CD4-positive, alpha-beta memory T cell (primary cell): ENCODE measurements at regions not wholly inside any gene's neighbourhood (a gene's known extent, or its start where the extent isn't known, plus 50 kb on each side); places are given as distances from the start of the nearest gene placed in this dataset.

ENCODE experiments used
- CTCF ChIA-PET: fragments of 350-600 bp; sonication (Branson Sonifier 250); formaldehyde crosslinking; loops from one replicate; lab custom pipeline; 2021; ENCODE audit warnings: inconsistent platforms; ENCODE audit not compliant: partially characterized antibody; lab: Charles Lee
- POLR2A ChIA-PET: fragments of 350-600 bp; sonication (Branson Sonifier 250); formaldehyde crosslinking; loops from one replicate; lab custom pipeline; 2021; ENCODE audit not compliant: partially characterized antibody; lab: Charles Lee
- DNase-seq, 5 donors: peaks; one replicate each; pipeline versions ENCODE4 v3.0.0 to v3.0.0-alpha.2; 2020 to 2022; ENCODE audit warnings: mixed read lengths in 1 of 5
- H3K27ac ChIP-seq: one replicate; pipeline ENCODE4 v1.7.0; 2013; ENCODE audit warnings: low read depth, low read length
- H3K27me3 ChIP-seq: 2 replicates; pipeline ENCODE4 v1.7.0; 2013; ENCODE audit warnings: mild to moderate bottlenecking, low read length, moderate library complexity; ENCODE audit not compliant: insufficient read depth
- H3K36me3 ChIP-seq: 2 replicates; pipeline ENCODE4 v1.7.0; 2013; ENCODE audit warnings: mild to moderate bottlenecking, low read length, moderate library complexity; ENCODE audit not compliant: insufficient read depth
- H3K4me1 ChIP-seq: 2 replicates; pipeline ENCODE4 v1.7.0; 2013; ENCODE audit warnings: mild to moderate bottlenecking, low read length, moderate library complexity; ENCODE audit not compliant: insufficient read depth
- H3K4me3 ChIP-seq, 2 donors: one replicate each; pipeline ENCODE4 v1.7.0; 2013; ENCODE audit warnings: low read length in 2 of 2, mild to moderate bottlenecking in 1 of 2
- H3K9me3 ChIP-seq, 2 donors: one replicate each; pipeline ENCODE4 v1.7.0; 2013; ENCODE audit warnings: low read length in 2 of 2, control low read depth in 1 of 2; ENCODE audit not compliant: control insufficient read depth in 1 of 2
- H3K27ac Mint-ChIP-seq, 7 donors: one replicate each; pipeline ENCODE4 v1.8.0; 2020 to 2021; ENCODE audit warnings: mixed read lengths in 7 of 7, mild to moderate bottlenecking in 6 of 7, inconsistent platforms in 3 of 7, moderate library complexity in 3 of 7
- H3K27me3 Mint-ChIP-seq, 2 donors: one replicate each; pipeline ENCODE4 v1.8.0; 2020 to 2021; ENCODE audit warnings: mixed read lengths in 2 of 2
- H3K36me3 Mint-ChIP-seq, 2 donors: one replicate each; pipeline ENCODE4 v1.8.0; 2020 to 2021; ENCODE audit warnings: mixed read lengths in 2 of 2, inconsistent platforms in 1 of 2, mild to moderate bottlenecking in 1 of 2
- H3K4me1 Mint-ChIP-seq, 4 donors: one replicate each; pipeline ENCODE4 v1.8.0; 2020 to 2021; ENCODE audit warnings: mixed read lengths in 4 of 4, mild to moderate bottlenecking in 1 of 4
- H3K4me3 Mint-ChIP-seq, 8 donors: one replicate each; pipeline ENCODE4 v1.8.0; 2020 to 2021; ENCODE audit warnings: mixed read lengths in 8 of 8, mild to moderate bottlenecking in 7 of 8, moderate library complexity in 6 of 8, inconsistent platforms in 3 of 8
- H3K9me3 Mint-ChIP-seq, 8 donors: one replicate each; pipeline ENCODE4 v1.8.0; 2020 to 2021; ENCODE audit warnings: mixed read lengths in 8 of 8, mild to moderate bottlenecking in 5 of 8, inconsistent platforms in 3 of 8, moderate library complexity in 1 of 8
- intact Hi-C: fragments of 100-400 bp; cut with micrococcal nuclease; formaldehyde crosslinking; loops from one replicate; pipeline ENCODE4 v1.15.1; 2023

DNA sequence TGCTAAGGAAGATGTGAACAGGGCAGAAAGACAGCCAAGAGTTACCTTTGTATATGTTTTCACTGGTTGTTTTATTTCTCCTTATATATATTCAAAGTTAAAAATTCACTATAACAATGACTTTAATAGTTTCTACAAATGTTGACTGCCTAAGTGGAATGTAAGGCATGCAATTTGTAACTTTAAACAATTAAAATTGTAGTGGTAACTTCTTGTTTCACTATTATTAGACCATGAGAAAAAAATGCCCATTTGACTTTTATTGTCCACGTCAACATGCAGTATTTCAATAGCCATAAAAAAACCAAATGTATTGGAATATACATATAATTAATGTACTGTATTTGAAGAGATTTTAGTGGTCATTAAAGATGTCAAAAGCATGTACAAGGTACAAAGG is 340.7 kb upstream of the CBLB start:
- H3K4me1 ChIP-seq: peaks cover 29% of the 10 kb centered on the region
- no peaks in the 10 kb centered on the region for H3K27me3 ChIP-seq
- H3K9me3 ChIP-seq: no peaks in the 10 kb centered on the region
- H3K27ac Mint-ChIP-seq: peak overlapping the region in 1 of 7 donors; percentile 26
- ChIA-PET CTCF (interaction anchor here (1.0 kb wide), 1 partner anchor 399 kb away, joined by 3 read pairs; no protein-coding TSS in a partner anchor), POLR2A (no interaction called here)
- no peak overlapping the region for H3K4me3 ChIP-seq
- no peaks in the 10 kb centered on the region for H3K27me3 Mint-ChIP-seq
- H3K36me3 ChIP-seq: no peaks in the 10 kb centered on the region
- no peaks in the 10 kb centered on the region for H3K36me3 Mint-ChIP-seq
- H3K9me3 Mint-ChIP-seq: peaks cover 0 to 2% (median 0%) of the 10 kb centered on the region in 8 donors
- no peak for DNase-seq
- H3K4me1 Mint-ChIP-seq: peaks cover 29 to 44% (median 32%) of the 10 kb centered on the region in 4 donors
- H3K4me3 Mint-ChIP-seq: no peak overlapping the region
- no peak overlapping the region for H3K27ac ChIP-seq
- intact Hi-C loops: loop anchor here (2.0 to 10.0 kb wide), 5 partner anchors 37 to 523 kb away; partner anchors contain the start of gene CBLB

DNA sequence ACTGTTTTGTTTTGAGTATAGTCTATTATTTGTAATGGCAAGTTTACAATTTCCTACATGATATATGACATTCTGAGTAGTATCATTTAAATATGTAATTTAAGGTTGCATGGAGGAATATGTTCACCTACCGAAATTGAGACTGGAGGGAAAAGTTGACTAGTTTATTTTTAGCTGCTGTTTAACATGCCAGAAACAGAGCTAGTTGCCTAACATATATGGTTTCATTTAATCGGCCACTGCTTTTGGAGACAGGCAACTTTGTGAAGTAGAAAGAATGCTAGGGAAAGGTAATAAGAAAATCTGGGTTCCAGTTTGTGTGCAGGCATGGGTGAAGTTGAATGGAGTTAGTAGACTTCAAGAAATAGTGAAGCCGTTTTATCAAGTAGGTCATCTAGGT is 342.1 kb upstream of the CBLB start:
- Mint-ChIP-seq H3K4me1 (peaks cover 24 to 46% (median 27%) of the 10 kb centered on the region in 4 donors), H3K27me3 (no peaks in the 10 kb centered on the region), H3K27ac (peak overlapping the region in 5 of 7 donors; percentile 2 to 72 (median 31)), H3K4me3 (peak overlapping the region; percentile 30 to 61 (median 34)), H3K36me3 (peaks cover 3 to 5% of the 10 kb centered on the region in 2 donors), H3K9me3 (peaks cover 0 to 3% (median 0%) of the 10 kb centered on the region in 8 donors)
- no peak overlapping the region for H3K4me3 ChIP-seq
- H3K9me3 ChIP-seq: no peaks in the 10 kb centered on the region
- H3K36me3 ChIP-seq: no peaks in the 10 kb centered on the region
- peaks cover 24% of the 10 kb centered on the region for H3K4me1 ChIP-seq
- intact Hi-C loops: no loop called here
- no peaks in the 10 kb centered on the region for H3K27me3 ChIP-seq
- ChIA-PET POLR2A (no interaction called here), CTCF (no interaction called here)
- H3K27ac ChIP-seq: no peak overlapping the region
- DNase-seq: no peak

DNA sequence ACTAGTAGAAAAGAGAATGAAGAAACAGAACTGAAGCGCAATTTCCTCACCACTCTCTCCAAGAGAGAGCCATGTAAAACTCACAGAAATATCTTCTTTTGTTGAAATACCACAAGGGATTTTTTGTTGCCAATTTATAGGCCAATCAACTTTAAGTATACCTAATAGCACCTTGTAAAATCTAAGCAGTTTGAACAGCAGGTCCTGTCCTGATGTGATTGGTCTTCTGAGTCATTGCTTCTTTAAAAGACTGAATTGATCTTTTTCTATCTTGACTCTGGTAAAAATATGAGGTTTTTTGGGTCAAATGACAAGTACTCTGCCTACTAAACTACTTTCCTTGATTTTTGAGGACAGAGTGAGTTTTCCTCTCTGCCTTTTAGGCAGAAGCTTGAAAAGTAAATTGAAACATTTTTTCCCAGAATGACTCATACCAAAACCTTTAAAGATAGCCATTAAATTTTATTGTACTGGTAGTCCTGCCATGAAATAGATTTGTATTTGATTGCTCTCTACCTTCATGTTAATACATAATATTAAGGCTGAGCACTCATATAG is 343.9 kb upstream of the CBLB start:
- H3K27me3 ChIP-seq: no peaks in the 10 kb centered on the region
- ChIA-PET CTCF (interaction anchor here (0.9 kb wide), 1 partner anchor 9 kb away, joined by 3 read pairs; no protein-coding TSS in a partner anchor), POLR2A (no interaction called here)
- H3K36me3 Mint-ChIP-seq: peaks cover 3 to 5% of the 10 kb centered on the region in 2 donors
- H3K27ac ChIP-seq: no peak overlapping the region
- H3K4me3 ChIP-seq: no peak overlapping the region
- peaks cover 8% of the 10 kb centered on the region for H3K4me1 ChIP-seq
- peaks cover 9 to 30% (median 14%) of the 10 kb centered on the region in 4 donors for H3K4me1 Mint-ChIP-seq
- no peaks in the 10 kb centered on the region for H3K36me3 ChIP-seq
- H3K9me3 ChIP-seq: no peaks in the 10 kb centered on the region
- no peaks in the 10 kb centered on the region for H3K27me3 Mint-ChIP-seq
- H3K4me3 Mint-ChIP-seq: no peak overlapping the region
- intact Hi-C loops: no loop called here
- no peak for DNase-seq
- H3K27ac Mint-ChIP-seq: no peak overlapping the region
- H3K9me3 Mint-ChIP-seq: peaks cover 0 to 3% (median under 1%) of the 10 kb centered on the region in 8 donors

DNA sequence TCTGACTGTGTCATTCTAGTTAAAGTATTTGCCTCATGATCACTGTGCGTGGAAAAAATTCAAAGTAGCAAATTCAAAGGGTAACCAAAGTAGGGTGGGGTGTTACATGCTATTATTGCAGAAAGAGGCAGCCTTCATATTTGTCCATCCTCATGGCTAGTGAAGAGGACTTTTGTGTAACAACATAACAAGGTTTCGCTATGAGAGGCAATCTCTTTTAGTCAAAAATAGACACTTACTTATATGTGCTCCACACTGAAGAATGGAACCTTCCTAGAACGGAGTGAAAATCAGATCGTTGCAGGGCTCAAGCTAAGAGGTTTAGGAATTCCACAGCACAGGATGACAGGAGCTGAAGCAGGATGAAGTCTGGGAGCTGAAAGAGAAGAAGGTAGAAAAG is 345.1 kb upstream of the CBLB start:
- peak overlapping the region in 7 of 8 donors; percentile 2 to 61 (median 18) for H3K4me3 Mint-ChIP-seq
- POLR2A ChIA-PET: no interaction called here
- H3K4me1 Mint-ChIP-seq: peaks cover 9 to 23% (median 10%) of the 10 kb centered on the region in 4 donors
- DNase-seq: no peak
- peaks cover 3 to 5% of the 10 kb centered on the region in 2 donors for H3K36me3 Mint-ChIP-seq
- H3K27me3 Mint-ChIP-seq: no peaks in the 10 kb centered on the region
- CTCF ChIA-PET: interaction anchor here (1.3 kb wide), 1 partner anchor 8 kb away, joined by 3 read pairs; no protein-coding TSS in a partner anchor
- Histone ChIP-seq H3K4me1 (peaks cover 4% of the 10 kb centered on the region), H3K27ac (no peak overlapping the region), H3K9me3 (no peaks in the 10 kb centered on the region), H3K4me3 (no peak overlapping the region), H3K27me3 (no peaks in the 10 kb centered on the region), H3K36me3 (no peaks in the 10 kb centered on the region)
- peaks cover 0 to 7% (median under 1%) of the 10 kb centered on the region in 8 donors for H3K9me3 Mint-ChIP-seq
- intact Hi-C loops: no loop called here
- peak overlapping the region in 3 of 7 donors; percentile 3 to 19 (median 6) for H3K27ac Mint-ChIP-seq

DNA sequence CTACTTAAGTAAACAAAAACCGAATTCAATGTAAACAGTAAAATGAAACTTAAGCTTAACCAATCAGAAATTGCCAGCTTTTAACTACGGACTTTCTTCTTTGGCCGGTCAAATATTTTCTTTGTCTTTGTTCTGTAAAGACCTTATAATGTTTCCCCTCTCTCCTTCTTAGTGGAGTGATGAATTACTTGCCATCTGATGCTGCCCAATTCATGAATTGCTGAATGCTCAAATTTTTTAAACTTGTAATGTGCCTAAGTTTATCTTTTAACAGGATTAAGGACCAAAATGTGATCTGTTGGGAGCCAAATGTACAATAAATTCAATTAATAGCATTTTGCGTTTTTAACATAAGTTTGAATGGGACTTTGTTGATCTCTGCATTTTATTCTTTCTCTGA is 345.8 kb upstream of the CBLB start:
- CTCF ChIA-PET: interaction anchor here (1.3 kb wide), 1 partner anchor 9 kb away, joined by 3 read pairs; no protein-coding TSS in a partner anchor
- intact Hi-C loops: no loop called here
- H3K36me3 ChIP-seq: no peaks in the 10 kb centered on the region

DNA sequence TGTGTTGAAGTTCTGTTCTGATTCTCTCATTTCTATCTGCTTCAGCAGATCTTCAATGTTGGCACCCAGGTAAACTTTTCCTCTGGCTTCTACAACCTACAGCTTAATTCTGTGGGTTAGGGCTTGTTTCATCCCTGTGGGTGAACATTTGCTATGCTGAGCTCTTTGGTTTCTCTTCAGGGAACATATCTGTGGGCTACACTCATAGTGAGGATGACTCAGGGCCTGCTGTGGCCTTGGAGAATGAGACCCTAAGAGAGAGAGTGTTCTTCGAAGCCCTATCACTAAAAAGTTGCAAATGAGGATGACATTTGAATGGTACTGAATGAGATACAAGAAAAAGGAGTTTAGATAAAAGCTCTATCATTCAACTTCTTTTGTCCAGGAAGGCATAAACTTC is 346.2 kb upstream of the CBLB start:
- H3K36me3 ChIP-seq: no peaks in the 10 kb centered on the region
- H3K27ac Mint-ChIP-seq: peak overlapping the region in 4 of 7 donors; percentile 6 to 68 (median 20)
- no peaks in the 10 kb centered on the region for H3K27me3 ChIP-seq
- CTCF ChIA-PET: interaction anchor here (1.3 kb wide), 1 partner anchor 9 kb away, joined by 3 read pairs; no protein-coding TSS in a partner anchor
- POLR2A ChIA-PET: interaction anchor here (0.6 kb wide), 1 partner anchor 112 kb away, joined by 3 read pairs; no protein-coding TSS in a partner anchor
- H3K27ac ChIP-seq: no peak overlapping the region
- no peaks in the 10 kb centered on the region for H3K9me3 ChIP-seq
- H3K4me1 ChIP-seq: peaks cover 4% of the 10 kb centered on the region
- no peak for DNase-seq
- intact Hi-C loops: no loop called here
- H3K4me1 Mint-ChIP-seq: peaks cover 9 to 23% (median 10%) of the 10 kb centered on the region in 4 donors
- H3K36me3 Mint-ChIP-seq: peaks cover 6 to 7% of the 10 kb centered on the region in 2 donors
- H3K4me3 Mint-ChIP-seq: peak overlapping the region in 2 of 8 donors; percentile 36 to 49
- H3K9me3 Mint-ChIP-seq: peaks cover 3 to 9% (median 4%) of the 10 kb centered on the region in 8 donors
- no peaks in the 10 kb centered on the region for H3K27me3 Mint-ChIP-seq
- no peak overlapping the region for H3K4me3 ChIP-seq

More for the DNA sequence above, 345.8 kb upstream of the CBLB start:
- H3K4me3 ChIP-seq: no peak overlapping the region
- Mint-ChIP-seq H3K27ac (peak overlapping the region in 4 of 7 donors; percentile 6 to 68 (median 20)), H3K4me3 (peak overlapping the region in 2 of 8 donors; percentile 36 to 49), H3K27me3 (no peaks in the 10 kb centered on the region), H3K4me1 (peaks cover 9 to 23% (median 10%) of the 10 kb centered on the region in 4 donors), H3K36me3 (peaks cover 3 to 5% of the 10 kb centered on the region in 2 donors), H3K9me3 (peaks cover 0 to 9% (median 2%) of the 10 kb centered on the region in 8 donors)
- POLR2A ChIA-PET: interaction anchor here (0.6 kb wide), 1 partner anchor 112 kb away, joined by 3 read pairs; no protein-coding TSS in a partner anchor
- no peak for DNase-seq
- H3K27me3 ChIP-seq: no peaks in the 10 kb centered on the region
- no peak overlapping the region for H3K27ac ChIP-seq
- peaks cover 4% of the 10 kb centered on the region for H3K4me1 ChIP-seq
- no peaks in the 10 kb centered on the region for H3K9me3 ChIP-seq

DNA sequence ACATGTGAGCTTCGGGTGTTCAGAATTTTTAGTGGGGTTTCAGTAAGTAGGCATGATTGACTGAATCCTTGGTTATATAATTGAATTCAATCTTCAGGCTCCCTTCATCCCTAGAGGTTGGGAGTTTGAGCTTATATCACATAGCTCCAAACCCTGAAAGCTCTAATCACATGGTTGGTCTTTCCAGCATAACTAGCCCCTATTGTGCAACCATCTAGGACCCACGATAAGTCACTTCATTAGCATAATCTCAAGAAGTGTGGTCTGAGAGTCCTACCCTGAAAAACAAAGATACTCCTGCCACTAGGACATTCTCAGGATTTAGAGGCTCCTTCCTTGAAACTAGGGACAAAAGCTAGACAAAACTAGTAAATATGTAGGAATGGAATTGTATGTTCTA is 348.9 kb upstream of the CBLB start:
- Mint-ChIP-seq H3K27ac (no peak overlapping the region), H3K27me3 (no peaks in the 10 kb centered on the region), H3K36me3 (peaks cover 17 to 19% of the 10 kb centered on the region in 2 donors), H3K4me1 (peaks cover 0 to 7% (median 2%) of the 10 kb centered on the region in 4 donors), H3K9me3 (peaks cover 5 to 33% (median 23%) of the 10 kb centered on the region in 8 donors), H3K4me3 (no peak overlapping the region)
- Histone ChIP-seq H3K36me3 (no peaks in the 10 kb centered on the region), H3K4me1 (no peaks in the 10 kb centered on the region), H3K9me3 (no peaks in the 10 kb centered on the region), H3K27me3 (no peaks in the 10 kb centered on the region), H3K27ac (no peak overlapping the region), H3K4me3 (no peak overlapping the region)
- POLR2A ChIA-PET: no interaction called here
- intact Hi-C loops: no loop called here
- CTCF ChIA-PET: no interaction called here
- DNase-seq: no peak
